ENCODE measurements at regions not wholly inside any gene's neighbourhood (a gene's known extent, or its start where the extent isn't known, plus 50 kb on each side); places are given as distances from the start of the nearest gene placed in this dataset.

DNA sequence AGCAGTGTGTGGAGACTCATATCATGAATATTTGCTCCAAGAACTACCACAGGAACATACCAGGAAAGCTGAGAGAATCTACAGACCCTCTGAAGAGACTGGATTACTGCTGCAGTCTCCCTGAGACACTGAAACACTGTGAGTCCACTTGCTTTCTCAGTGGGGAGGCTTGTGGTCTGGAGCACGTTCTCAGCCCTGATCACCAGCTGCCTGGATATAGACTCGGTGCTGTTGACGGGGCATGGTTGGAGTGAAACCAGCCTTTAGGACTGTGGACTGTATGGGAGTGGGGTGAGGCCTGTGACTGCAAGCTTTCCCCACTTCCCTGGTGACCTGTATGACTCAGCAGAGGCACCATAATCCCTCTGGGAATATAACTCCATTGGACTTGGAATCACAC, 525.8 kb upstream of the FBXO33 start:
- Histone ChIP-seq H3K4me1 (ENCODE audit: insufficient read depth, low read length) (no peaks in the 10 kb centered on the region), H2BK5ac (ENCODE audit: insufficient read length, low read length) (no peak overlapping the region), H2AFZ (ENCODE audit: low read length) (no peak overlapping the region), H2BK20ac (ENCODE audit: low read depth, low read length, poor library complexity, severe bottlenecking) (no peak overlapping the region), H3K4me2 (ENCODE audit: insufficient read depth, insufficient read length, low read length) (no peak overlapping the region), H4K91ac (ENCODE audit: insufficient read length, low read depth, low read length) (no peak overlapping the region), H3K27ac (ENCODE audit: insufficient read length, low read depth, low read length) (no peak overlapping the region), H3K14ac (ENCODE audit: insufficient read depth, low read length) (no peak overlapping the region), H3K23me2 (ENCODE audit: insufficient read length, low read depth, low read length, poor library complexity, severe bottlenecking) (no peaks in the 10 kb centered on the region), H3K79me2 (ENCODE audit: insufficient read depth, low read length) (no peaks in the 10 kb centered on the region), H3K27me3 (ENCODE audit: insufficient read depth, low read length) (no peaks in the 10 kb centered on the region), H3K9me3 (ENCODE audit: control insufficient read depth, low read depth, low read length) (no peaks in the 10 kb centered on the region), H4K20me1 (ENCODE audit: control insufficient read depth, insufficient read depth, insufficient read length) (no peaks in the 10 kb centered on the region), H2BK120ac (ENCODE audit: low read depth, low read length, poor library complexity, severe bottlenecking) (no peak overlapping the region), H3K56ac (ENCODE audit: insufficient read length, low read depth, low read length) (no peak overlapping the region), H3T11ph (ENCODE audit: low read length) (no peak overlapping the region), H2BK12ac (ENCODE audit: insufficient read length, low read depth, low read length) (no peak overlapping the region), H3K9ac (ENCODE audit: extremely low read depth, insufficient read length, low read length) (no peak overlapping the region), H3K79me1 (ENCODE audit: insufficient read depth, low read depth, low read length, poor library complexity, severe bottlenecking) (no peaks in the 10 kb centered on the region), H4K8ac (replicated peaks; ENCODE audit: insufficient read length, low read depth, low read length) (no peak overlapping the region), H2AK5ac (ENCODE audit: insufficient read length, low read length) (no peak overlapping the region), H2BK15ac (ENCODE audit: low read depth, low read length) (no peak overlapping the region), H3K4ac (ENCODE audit: low read depth, low read length) (no peak overlapping the region; the same call in 1 of the 2 replicates), H3K18ac (ENCODE audit: insufficient read length, low read depth, low read length) (no peak overlapping the region), H4K5ac (ENCODE audit: insufficient read length, low read depth, low read length) (no peak overlapping the region), H3K23ac (ENCODE audit: insufficient read length, low read depth, low read length) (no peak overlapping the region)
- Mint-ChIP-seq H3K36me3 (ENCODE audit: insufficient read depth in 1 of 3, low read depth in 3 of 3) (peaks cover 1 to 4% (median 2%) of the 10 kb centered on the region in 3 experiments; a peak in 4 of 7 replicates), H3K4me1 (peaks cover 0 to 9% of the 10 kb centered on the region in 2 experiments; a peak in 2 of 4 replicates), H3K27ac (no peak overlapping the region), H3K4me3 (no peak overlapping the region), H3K27me3 (ENCODE audit: low read depth) (peaks cover under 1% of the 10 kb centered on the region; the same call in 1 of the 2 replicates), H3K9me3 (peaks cover 8 to 9% of the 10 kb centered on the region in 2 experiments; a peak in 4 of 5 replicates)
- no CpG with 5 or more reads among the region's 3 CpGs for WGBS (ENCODE audit: extremely low coverage, insufficient read length, low lambda C conversion rate)
- no peak for DNase-seq
- TF ChIP-seq, protein P1, sequence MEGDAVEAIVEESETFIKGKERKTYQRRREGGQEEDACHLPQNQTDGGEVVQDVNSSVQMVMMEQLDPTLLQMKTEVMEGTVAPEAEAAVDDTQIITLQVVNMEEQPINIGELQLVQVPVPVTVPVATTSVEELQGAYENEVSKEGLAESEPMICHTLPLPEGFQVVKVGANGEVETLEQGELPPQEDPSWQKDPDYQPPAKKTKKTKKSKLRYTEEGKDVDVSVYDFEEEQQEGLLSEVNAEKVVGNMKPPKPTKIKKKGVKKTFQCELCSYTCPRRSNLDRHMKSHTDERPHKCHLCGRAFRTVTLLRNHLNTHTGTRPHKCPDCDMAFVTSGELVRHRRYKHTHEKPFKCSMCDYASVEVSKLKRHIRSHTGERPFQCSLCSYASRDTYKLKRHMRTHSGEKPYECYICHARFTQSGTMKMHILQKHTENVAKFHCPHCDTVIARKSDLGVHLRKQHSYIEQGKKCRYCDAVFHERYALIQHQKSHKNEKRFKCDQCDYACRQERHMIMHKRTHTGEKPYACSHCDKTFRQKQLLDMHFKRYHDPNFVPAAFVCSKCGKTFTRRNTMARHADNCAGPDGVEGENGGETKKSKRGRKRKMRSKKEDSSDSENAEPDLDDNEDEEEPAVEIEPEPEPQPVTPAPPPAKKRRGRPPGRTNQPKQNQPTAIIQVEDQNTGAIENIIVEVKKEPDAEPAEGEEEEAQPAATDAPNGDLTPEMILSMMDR (conservative IDR thresholded peaks at IDR 0.05), result no peak
